Pancreas (tissue), 10 donors: ENCODE measurements at regions not wholly inside any gene's neighbourhood (a gene's known extent, or its start where the extent isn't known, plus 50 kb on each side); places are given as distances from the start of the nearest gene placed in this dataset.
"Not testable (repeated sequence)": the region's sequence is repeated elsewhere in the genome, so short reads cannot be mapped to it uniquely, and the experiment has no call there.

Experiments
- ATAC-seq, 4 donors: fragments of 200-7000 bp; cut with Tn5 transposase; one replicate each; pipeline versions ENCODE4 v1.8.0 to v1.9.1; 2020; ENCODE audit warnings: mild to moderate bottlenecking in 4 of 4, moderate library complexity in 4 of 4
- DNase-seq, 6 donors: peaks; one replicate each; pipeline ENCODE4 v3.0.0-alpha.2; 2020
- FAIRE-seq: peaks from 2 replicates; lab custom pipeline; 2012; peaks lifted over from hg19 to GRCh38; lab: Jason Lieb, UNC
- H3K27ac ChIP-seq, 4 donors: fragments of 200-600 bp; sonication (generic); 1 replicate in 3 of 4; 2 replicates in 1 of 4; pipeline versions ENCODE4 v1.5.0 to v1.8.0; 2020
- H3K27me3 ChIP-seq, 4 donors: fragments of 200-600 bp; one replicate each; pipeline ENCODE4 v1.8.0; 2021
- H3K36me3 ChIP-seq, 3 donors: fragments of 200-600 bp; sonication (generic) in 1 of 3; one replicate each; pipeline versions ENCODE4 v1.5.0 to v1.8.0; 2020 to 2021
- H3K4me1 ChIP-seq, 3 donors: fragments of 200-600 bp; one replicate each; pipeline ENCODE4 v1.8.0; 2021
- H3K4me3 ChIP-seq, 4 donors: fragments of 200-600 bp; sonication (generic) in 2 of 4; one replicate each; pipeline versions ENCODE4 v1.5.0 to v1.8.0; 2020 to 2021
- H3K9me3 ChIP-seq, 4 donors: fragments of 200-600 bp; one replicate each; pipeline ENCODE4 v1.8.0; 2021
- WGBS, 2 donors: extraction: QIAGEN DNeasy Blood & Tissue Kit; methylation state at CpG; one replicate each; pipeline ENCODE4 v1.1.7; 2013; 5-methylcytosine and 5-hydroxymethylcytosine counted together
- intact Hi-C, 3 donors: fragments of 100-400 bp; cut with DNase I; formaldehyde crosslinking; loops; one replicate each; pipeline versions ENCODE4 v1.11.1 to v1.14.2; 2022
- TF ChIP-seq, protein P1 (sequence below), 4 donors: fragments of 200-600 bp; sonication (generic) in 3 of 4; IDR thresholded peaks; one replicate each; pipeline versions ENCODE4 v1.5.0 to v1.8.0; 2021; ENCODE audit warnings: antibody characterized with exemption in 4 of 4
- donor health status: healthy with polysubstance abuse.
- donor health status: DM: no; HTN: no; CAD: no; lungs with moderate emphysema.
- donor health status: DM: no; HTN: no; CAD: no.
- donor health status: control.
- donor health status: control.
- donor health status: Bipolar disorder and iron deficiency.
- donor health status: DM: yes; HTN: yes; CAD: no.
- donor health status: DM: no; HTN: no; CAD: no.
- donor health status: DM: no; HTN: no; CAD: no.
- donor health status: DM: yes; HTN: yes; CAD: no.

DNA sequence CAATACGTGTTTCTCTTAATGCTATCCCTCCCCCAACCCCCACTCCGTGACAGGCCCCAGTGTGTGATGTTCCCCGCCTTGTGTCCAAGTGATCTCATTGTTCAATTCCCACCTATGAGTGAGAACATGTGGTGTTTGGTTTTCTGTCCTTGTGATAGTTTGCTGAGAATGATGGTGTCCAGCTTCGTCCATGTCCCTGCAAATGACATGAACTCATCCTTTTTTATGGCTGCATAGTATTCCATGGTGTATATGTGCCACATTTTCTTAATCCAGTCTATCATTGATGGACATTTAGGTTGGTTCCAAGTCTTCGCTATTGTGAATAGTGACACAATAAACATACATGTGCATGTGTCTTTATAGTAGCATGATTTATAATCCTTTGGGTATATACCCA, 52.5 kb downstream of the KIAA0408 start:
- H3K4me1 ChIP-seq, H3K27me3 ChIP-seq, H3K9me3 ChIP-seq, intact Hi-C loops, DNase-seq, H3K27ac ChIP-seq, FAIRE-seq, H3K4me3 ChIP-seq, ATAC-seq, H3K36me3 ChIP-seq: not testable (repeated sequence)
- WGBS, 2 donors: 83 to 89% methylated on average over 5 of the region's 5 CpGs

DNA sequence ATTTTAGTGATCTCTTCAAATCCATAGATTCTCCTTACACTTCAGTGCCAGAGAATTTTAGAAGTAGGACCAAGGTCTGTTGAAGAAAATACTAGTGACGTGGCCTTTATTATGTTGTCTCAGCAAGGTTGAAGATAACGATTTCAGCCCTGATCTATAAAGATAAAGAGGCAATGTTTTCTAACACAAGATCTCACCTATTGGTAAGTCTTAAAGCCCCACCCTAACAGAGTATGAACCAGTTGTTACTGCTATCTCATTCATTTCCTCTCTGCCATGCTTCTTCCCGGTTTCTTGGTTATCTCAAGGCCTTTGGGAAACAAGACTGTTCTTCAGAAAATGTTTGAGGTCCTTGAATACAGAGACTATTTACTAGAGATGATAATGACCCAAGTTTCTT, 53.1 kb downstream of the KIAA0408 start:
- TF ChIP-seq, protein P1, sequence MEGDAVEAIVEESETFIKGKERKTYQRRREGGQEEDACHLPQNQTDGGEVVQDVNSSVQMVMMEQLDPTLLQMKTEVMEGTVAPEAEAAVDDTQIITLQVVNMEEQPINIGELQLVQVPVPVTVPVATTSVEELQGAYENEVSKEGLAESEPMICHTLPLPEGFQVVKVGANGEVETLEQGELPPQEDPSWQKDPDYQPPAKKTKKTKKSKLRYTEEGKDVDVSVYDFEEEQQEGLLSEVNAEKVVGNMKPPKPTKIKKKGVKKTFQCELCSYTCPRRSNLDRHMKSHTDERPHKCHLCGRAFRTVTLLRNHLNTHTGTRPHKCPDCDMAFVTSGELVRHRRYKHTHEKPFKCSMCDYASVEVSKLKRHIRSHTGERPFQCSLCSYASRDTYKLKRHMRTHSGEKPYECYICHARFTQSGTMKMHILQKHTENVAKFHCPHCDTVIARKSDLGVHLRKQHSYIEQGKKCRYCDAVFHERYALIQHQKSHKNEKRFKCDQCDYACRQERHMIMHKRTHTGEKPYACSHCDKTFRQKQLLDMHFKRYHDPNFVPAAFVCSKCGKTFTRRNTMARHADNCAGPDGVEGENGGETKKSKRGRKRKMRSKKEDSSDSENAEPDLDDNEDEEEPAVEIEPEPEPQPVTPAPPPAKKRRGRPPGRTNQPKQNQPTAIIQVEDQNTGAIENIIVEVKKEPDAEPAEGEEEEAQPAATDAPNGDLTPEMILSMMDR (IDR thresholded peaks at IDR 0.05): no peak
- H3K4me1 ChIP-seq: no peaks in the 10 kb centered on the region
- no peaks in the 10 kb centered on the region for H3K9me3 ChIP-seq
- no peaks in the 10 kb centered on the region for H3K27me3 ChIP-seq
- WGBS, 2 donors: 50 to 54% methylated on average over 3 of the region's 3 CpGs
- no peak for ATAC-seq
- FAIRE-seq: peak; percentile 77
- DNase-seq: no peak
- intact Hi-C loops: no loop called here
- no peak overlapping the region for H3K4me3 ChIP-seq
- H3K27ac ChIP-seq: no peak overlapping the region
- no peaks in the 10 kb centered on the region for H3K36me3 ChIP-seq

DNA sequence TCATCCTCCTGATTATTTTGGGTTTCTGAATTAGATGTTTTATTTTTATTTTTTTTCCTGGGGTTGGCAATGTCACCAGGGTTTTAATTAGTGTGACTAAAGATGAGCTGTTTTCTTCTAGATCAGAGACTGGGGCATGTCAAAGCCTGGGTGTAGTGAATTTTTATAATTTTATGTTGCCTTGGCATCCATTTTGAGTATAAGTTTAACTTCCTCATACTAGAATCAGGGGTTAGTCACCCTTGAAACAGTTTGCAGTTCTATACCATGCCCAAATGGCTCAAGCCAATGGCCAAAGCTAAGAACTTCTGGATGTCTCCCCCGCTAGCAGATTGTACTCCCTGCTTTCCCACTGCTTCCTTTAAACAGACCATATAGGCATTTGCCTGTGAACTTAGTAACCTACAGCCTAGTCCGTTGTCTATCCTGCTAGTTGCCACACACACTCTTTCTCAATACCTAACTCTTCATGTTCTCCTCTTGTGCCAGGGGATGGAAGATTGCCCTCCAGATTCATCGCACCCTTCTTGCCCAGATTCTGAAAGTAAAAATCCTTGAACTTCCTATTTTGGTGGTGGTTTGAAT, 54.5 kb downstream of the KIAA0408 start:
- FAIRE-seq (no peak), ATAC-seq (no peak), DNase-seq (no peak)
- H3K9me3 ChIP-seq: no peaks in the 10 kb centered on the region
- WGBS, 2 donors: 56 to 58% methylated on average over 3 of the region's 3 CpGs
- intact Hi-C loops: no loop called here
- TF ChIP-seq, protein P1 (IDR thresholded peaks at IDR 0.05): no peak
- no peak overlapping the region for H3K4me3 ChIP-seq
- no peaks in the 10 kb centered on the region for H3K27me3 ChIP-seq
- H3K4me1 ChIP-seq: no peaks in the 10 kb centered on the region
- H3K36me3 ChIP-seq: no peaks in the 10 kb centered on the region
- no peak overlapping the region for H3K27ac ChIP-seq

DNA sequence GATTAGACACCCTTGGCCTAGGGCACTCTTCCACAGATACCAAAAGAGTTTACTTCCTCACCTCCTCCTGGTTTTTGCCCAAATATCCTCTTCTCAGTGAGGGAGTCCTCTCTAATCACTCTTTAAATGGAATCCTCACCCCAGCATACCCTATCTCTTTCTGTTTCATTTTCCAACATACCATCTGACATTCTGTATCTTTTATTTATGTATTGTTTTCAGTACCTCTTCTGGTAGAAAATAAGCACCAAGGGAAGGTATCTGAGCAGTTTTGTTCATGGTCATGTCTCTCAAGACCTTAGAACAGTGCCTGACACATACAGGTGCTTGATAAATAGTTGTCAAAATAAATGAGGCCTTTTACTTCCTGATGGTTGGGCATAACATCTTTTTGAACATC, 55.1 kb downstream of the KIAA0408 start:
- Histone ChIP-seq H3K9me3 (no peaks in the 10 kb centered on the region), H3K4me1 (no peaks in the 10 kb centered on the region), H3K4me3 (no peak overlapping the region), H3K27me3 (no peaks in the 10 kb centered on the region), H3K27ac (no peak overlapping the region), H3K36me3 (no peaks in the 10 kb centered on the region)
- ATAC-seq (no peak), DNase-seq (no peak), FAIRE-seq (no peak)
- intact Hi-C loops: no loop called here
- TF ChIP-seq, protein P1 (IDR thresholded peaks at IDR 0.05): no peak

DNA sequence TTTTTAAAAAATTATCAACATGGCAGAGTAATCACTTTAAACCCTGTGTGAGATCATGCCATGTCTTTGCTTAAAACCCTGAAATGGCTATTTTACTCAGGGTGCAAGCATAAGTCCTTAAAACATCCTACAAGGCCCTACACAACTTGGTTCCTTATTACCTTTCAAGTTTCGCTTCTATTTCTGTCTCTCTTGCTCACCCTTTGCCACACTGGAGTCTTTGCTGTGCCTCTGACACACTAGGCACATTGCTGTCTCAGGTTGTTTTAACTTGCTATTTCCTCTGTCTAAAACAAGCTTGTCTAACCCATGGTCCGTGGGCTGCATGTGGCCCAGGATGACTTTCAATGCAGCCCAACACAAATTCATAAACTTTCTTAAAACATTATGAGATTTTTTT, 55.6 kb downstream of the KIAA0408 start:
- TF ChIP-seq, protein P1 (IDR thresholded peaks at IDR 0.05): no peak
- H3K4me1 ChIP-seq: no peaks in the 10 kb centered on the region
- DNase-seq (no peak), ATAC-seq (no peak), FAIRE-seq (no peak)
- intact Hi-C loops: no loop called here
- H3K27me3 ChIP-seq: no peaks in the 10 kb centered on the region
- H3K27ac ChIP-seq: no peak overlapping the region
- H3K4me3 ChIP-seq: no peak overlapping the region
- 87 to 90% methylated on average over 2 of the region's 2 CpGs for WGBS, 2 donors
- no peaks in the 10 kb centered on the region for H3K36me3 ChIP-seq
- H3K9me3 ChIP-seq: no peaks in the 10 kb centered on the region
